ENCODE measurements at regions not wholly inside any gene's neighbourhood (a gene's known extent, or its start where the extent isn't known, plus 50 kb on each side); places are given as distances from the start of the nearest gene placed in this dataset.

GRCh38 chr3:124172283-124172682, 180.4 kb upstream of the ROPN1 start:
- TF ChIP-seq CTCF (IDR thresholded peaks at IDR 0.05) (no peak), POLR2AphosphoS5 (IDR thresholded peaks at IDR 0.05) (no peak), POLR2A (IDR thresholded peaks at IDR 0.05) (no peak)

Measured in stomach (tissue), 4 donors.